ENCODE measurements at regions not wholly inside any gene's neighbourhood (a gene's known extent, or its start where the extent isn't known, plus 50 kb on each side); places are given as distances from the start of the nearest gene placed in this dataset.

DNA sequence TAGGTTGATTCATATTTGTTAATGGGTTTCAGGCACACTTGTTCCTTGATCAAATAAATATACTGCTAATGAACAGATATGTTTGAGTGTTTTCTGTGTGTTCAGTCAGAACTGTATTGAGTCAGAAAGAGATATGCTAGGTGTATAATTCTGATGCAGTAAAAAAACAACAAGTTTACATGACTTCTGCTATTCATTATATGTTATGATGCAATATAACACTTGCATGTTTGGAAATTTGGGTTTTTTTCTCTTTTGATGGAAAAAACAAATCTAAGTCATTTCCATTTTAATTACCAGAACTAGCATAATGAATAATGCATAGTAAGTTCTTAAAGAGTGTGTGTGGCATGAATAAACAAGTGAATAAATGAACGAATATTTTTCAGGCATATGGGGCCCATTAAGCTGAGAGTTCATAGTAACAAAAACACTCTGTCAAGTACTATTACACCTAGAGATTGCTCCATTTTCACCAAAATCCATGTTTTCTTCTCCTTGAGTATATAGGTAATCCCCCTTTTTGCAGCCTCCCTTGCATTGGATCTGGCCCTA is 208.3 kb upstream of the NT5E start:
- TF ChIP-seq, protein P1, sequence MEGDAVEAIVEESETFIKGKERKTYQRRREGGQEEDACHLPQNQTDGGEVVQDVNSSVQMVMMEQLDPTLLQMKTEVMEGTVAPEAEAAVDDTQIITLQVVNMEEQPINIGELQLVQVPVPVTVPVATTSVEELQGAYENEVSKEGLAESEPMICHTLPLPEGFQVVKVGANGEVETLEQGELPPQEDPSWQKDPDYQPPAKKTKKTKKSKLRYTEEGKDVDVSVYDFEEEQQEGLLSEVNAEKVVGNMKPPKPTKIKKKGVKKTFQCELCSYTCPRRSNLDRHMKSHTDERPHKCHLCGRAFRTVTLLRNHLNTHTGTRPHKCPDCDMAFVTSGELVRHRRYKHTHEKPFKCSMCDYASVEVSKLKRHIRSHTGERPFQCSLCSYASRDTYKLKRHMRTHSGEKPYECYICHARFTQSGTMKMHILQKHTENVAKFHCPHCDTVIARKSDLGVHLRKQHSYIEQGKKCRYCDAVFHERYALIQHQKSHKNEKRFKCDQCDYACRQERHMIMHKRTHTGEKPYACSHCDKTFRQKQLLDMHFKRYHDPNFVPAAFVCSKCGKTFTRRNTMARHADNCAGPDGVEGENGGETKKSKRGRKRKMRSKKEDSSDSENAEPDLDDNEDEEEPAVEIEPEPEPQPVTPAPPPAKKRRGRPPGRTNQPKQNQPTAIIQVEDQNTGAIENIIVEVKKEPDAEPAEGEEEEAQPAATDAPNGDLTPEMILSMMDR (IDR thresholded peaks at IDR 0.05; ENCODE audit: low read depth, low read length, poor library complexity, severe bottlenecking) = no peak
- no peak for TF ChIP-seq EZH2phosphoT487 (IDR thresholded peaks at IDR 0.05; ENCODE audit: borderline replicate concordance, low read length)
- no peaks in the 10 kb centered on the region for H3F3A ChIP-seq (ENCODE audit: control insufficient read depth, insufficient read depth)

DNA sequence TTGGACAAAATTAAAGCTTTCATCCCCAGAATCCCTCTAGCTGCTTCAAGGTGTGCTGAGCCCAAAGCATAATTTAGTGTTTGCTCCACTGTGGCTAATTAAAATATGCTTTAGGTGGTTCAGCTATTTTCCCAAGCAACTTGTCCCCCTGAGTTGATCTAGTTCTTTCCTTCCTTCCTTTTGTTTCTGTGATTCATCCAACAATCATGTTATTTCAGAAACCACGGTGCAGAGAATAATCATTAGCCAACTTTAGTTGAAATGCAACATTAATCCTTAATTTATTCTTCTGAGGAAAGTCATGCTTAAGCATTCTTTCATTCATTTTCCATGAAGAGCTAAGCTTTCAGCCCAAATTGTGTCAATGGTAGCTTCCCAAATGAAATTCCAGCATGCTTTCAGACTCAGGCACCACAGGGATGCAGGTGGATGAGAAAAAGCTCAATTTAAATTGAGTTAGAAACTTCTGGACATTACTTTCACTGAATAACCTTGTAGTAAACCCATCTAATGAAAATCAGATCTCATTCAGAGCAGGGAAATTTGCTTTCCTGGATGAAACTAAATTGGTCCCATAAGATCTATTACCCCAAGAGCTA is 209.0 kb upstream of the NT5E start:
- no peaks in the 10 kb centered on the region for H3K27me3 ChIP-seq (ENCODE audit: control insufficient read depth, low read length)
- H3K9me3 ChIP-seq (ENCODE audit: control insufficient read depth, insufficient read depth, low read length) = no peaks in the 10 kb centered on the region
- no peak overlapping the region for H3K4me2 ChIP-seq (ENCODE audit: low read length)
- H3K36me3 ChIP-seq (ENCODE audit: control insufficient read depth, low read length) = no peaks in the 10 kb centered on the region
- H3F3A ChIP-seq (ENCODE audit: control insufficient read depth, insufficient read depth) = no peaks in the 10 kb centered on the region
- no peaks in the 10 kb centered on the region for H3K79me2 ChIP-seq (ENCODE audit: control insufficient read depth, low read length)
- no peak overlapping the region for H3K27ac ChIP-seq (ENCODE audit: low read depth, low read length)
- H4K20me1 ChIP-seq (ENCODE audit: control insufficient read depth, insufficient read depth, low read depth, low read length) = no peaks in the 10 kb centered on the region
- H3K9me2 ChIP-seq (replicated peaks; ENCODE audit: control insufficient read depth, low read length) = no peaks in the 10 kb centered on the region
- TF ChIP-seq, protein P1 (IDR thresholded peaks at IDR 0.05; ENCODE audit: low read depth, low read length, poor library complexity, severe bottlenecking) = no peak
- TF ChIP-seq EZH2phosphoT487 (IDR thresholded peaks at IDR 0.05; ENCODE audit: borderline replicate concordance, low read length) = no peak
- H3K4me3 ChIP-seq (ENCODE audit: low read length) = no peak overlapping the region
- no peaks in the 10 kb centered on the region for H3K4me1 ChIP-seq (ENCODE audit: control insufficient read depth, low read length)

More for the DNA sequence above, 208.3 kb upstream of the NT5E start:
- Histone ChIP-seq H3K27me3 (ENCODE audit: control insufficient read depth, low read length) (no peaks in the 10 kb centered on the region), H3K9me3 (ENCODE audit: control insufficient read depth, insufficient read depth, low read length) (no peaks in the 10 kb centered on the region), H3K79me2 (ENCODE audit: control insufficient read depth, low read length) (no peaks in the 10 kb centered on the region), H3K4me3 (ENCODE audit: low read length) (no peak overlapping the region), H3K9me2 (replicated peaks; ENCODE audit: control insufficient read depth, low read length) (no peaks in the 10 kb centered on the region), H3K36me3 (ENCODE audit: control insufficient read depth, low read length) (no peaks in the 10 kb centered on the region), H4K20me1 (ENCODE audit: control insufficient read depth, insufficient read depth, low read depth, low read length) (no peaks in the 10 kb centered on the region), H3K4me1 (ENCODE audit: control insufficient read depth, low read length) (no peaks in the 10 kb centered on the region), H3K4me2 (ENCODE audit: low read length) (no peak overlapping the region), H3K27ac (ENCODE audit: low read depth, low read length) (no peak overlapping the region)

DNA sequence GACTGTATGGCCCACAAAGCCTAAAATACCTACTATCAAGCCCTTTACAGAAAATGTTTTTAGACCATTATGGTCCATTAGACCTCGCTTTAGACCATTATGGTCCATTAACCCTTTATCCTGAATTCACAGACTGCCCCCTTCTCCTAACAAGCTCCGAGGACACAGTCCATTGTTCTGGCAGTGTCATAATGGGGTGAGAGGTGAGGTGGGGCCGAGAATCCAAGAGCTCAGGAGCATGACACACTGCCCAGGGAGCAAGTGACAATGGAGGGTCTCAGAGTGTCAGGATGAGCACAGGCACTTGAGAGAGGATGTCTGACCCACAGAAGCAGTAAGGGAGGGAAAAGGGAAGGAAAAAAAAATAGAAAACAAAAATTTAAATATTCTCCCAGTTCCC is 212.4 kb upstream of the NT5E start:
- Histone ChIP-seq H3K4me1 (ENCODE audit: control insufficient read depth, low read length) (no peaks in the 10 kb centered on the region), H3K4me2 (ENCODE audit: low read length) (no peak overlapping the region), H3K9me3 (ENCODE audit: control insufficient read depth, insufficient read depth, low read length) (no peaks in the 10 kb centered on the region), H3K27ac (ENCODE audit: low read depth, low read length) (no peak overlapping the region), H3K79me2 (ENCODE audit: control insufficient read depth, low read length) (no peaks in the 10 kb centered on the region), H3K9me2 (replicated peaks; ENCODE audit: control insufficient read depth, low read length) (no peaks in the 10 kb centered on the region), H3F3A (ENCODE audit: control insufficient read depth, insufficient read depth) (no peaks in the 10 kb centered on the region), H3K27me3 (ENCODE audit: control insufficient read depth, low read length) (no peaks in the 10 kb centered on the region), H3K36me3 (ENCODE audit: control insufficient read depth, low read length) (no peaks in the 10 kb centered on the region), H4K20me1 (ENCODE audit: control insufficient read depth, insufficient read depth, low read depth, low read length) (no peaks in the 10 kb centered on the region), H3K4me3 (ENCODE audit: low read length) (no peak overlapping the region)
- TF ChIP-seq, protein P1 (IDR thresholded peaks at IDR 0.05; ENCODE audit: low read depth, low read length, poor library complexity, severe bottlenecking) = no peak
- no peak for TF ChIP-seq EZH2phosphoT487 (IDR thresholded peaks at IDR 0.05; ENCODE audit: borderline replicate concordance, low read length)

All from DOHH2 (cell line).